Calu3 (cell line): ENCODE measurements at regions not wholly inside any gene's neighbourhood (a gene's known extent, or its start where the extent isn't known, plus 50 kb on each side); places are given as distances from the start of the nearest gene placed in this dataset.

Experiments used
- BruUV-seq: library from RNA; stranded (reverse); fragments of 400-500 nt; replicated peaks from 2 replicates; lab custom pipeline; 2021; lab: Mats Ljungman, UMichigan
- CTCF ChIA-PET: fragments of 300-600 bp; sonication (Branson Sonifier 250); formaldehyde crosslinking; loops from one replicate; lab custom pipeline; 2022; ENCODE audit warnings: antibody characterized with exemption; lab: Charles Lee
- DNase-seq: peaks from one replicate; pipeline ENCODE4 v3.0.0; 2022
- H3K27ac Mint-ChIP-seq: one replicate; pipeline ENCODE4 v1.8.0; 2022; ENCODE audit warnings: mixed read lengths; ENCODE audit not compliant: unreplicated experiment
- H3K27me3 Mint-ChIP-seq: one replicate; pipeline ENCODE4 v1.8.0; 2022; ENCODE audit warnings: mixed read lengths; ENCODE audit not compliant: unreplicated experiment
- H3K36me3 Mint-ChIP-seq: one replicate; pipeline ENCODE4 v1.8.0; 2022; ENCODE audit warnings: mild to moderate bottlenecking, moderate library complexity, mixed read lengths; ENCODE audit not compliant: insufficient read depth, unreplicated experiment
- H3K4me1 Mint-ChIP-seq: one replicate; pipeline ENCODE4 v1.8.0; 2022; ENCODE audit warnings: mild to moderate bottlenecking, low read depth, mixed read lengths; ENCODE audit not compliant: unreplicated experiment
- H3K4me3 Mint-ChIP-seq: one replicate; pipeline ENCODE4 v1.8.0; 2022; ENCODE audit warnings: mild to moderate bottlenecking, low read depth, moderate library complexity, mixed read lengths; ENCODE audit not compliant: unreplicated experiment
- H3K9me3 Mint-ChIP-seq: one replicate; pipeline ENCODE4 v1.8.0; 2022; ENCODE audit warnings: low read depth, mixed read lengths; ENCODE audit not compliant: unreplicated experiment
- CTCF ChIP-seq: fragments of 200-600 bp; IDR thresholded peaks from one replicate; pipeline ENCODE4 v1.8.0; 2022; ENCODE audit warnings: antibody characterized with exemption; ENCODE audit not compliant: unreplicated experiment
- intact Hi-C: fragments of 100-400 bp; cut with micrococcal nuclease; formaldehyde crosslinking; loops from one replicate; pipeline ENCODE4 v1.10.0; 2022; ENCODE audit not compliant: unreplicated experiment

- intact Hi-C loops: no loop called here
- H3K36me3 Mint-ChIP-seq: no peaks in the 10 kb centered on the region
- H3K9me3 Mint-ChIP-seq: no peaks in the 10 kb centered on the region
- no peak for DNase-seq
- no peak for TF ChIP-seq CTCF
- CTCF ChIA-PET: no interaction called here
- H3K4me3 Mint-ChIP-seq: no peak overlapping the region
- no TSS peak for BruUV-seq
- H3K27me3 Mint-ChIP-seq: peaks cover 60% of the 10 kb centered on the region
- no peak overlapping the region for H3K27ac Mint-ChIP-seq
- H3K4me1 Mint-ChIP-seq: no peaks in the 10 kb centered on the region
These were observed 568.0 kb downstream of the PTPRU start for GRCh38 chr1:29804181-29804899.

- H3K4me3 Mint-ChIP-seq: no peak overlapping the region
- CTCF ChIA-PET: no interaction called here
- H3K36me3 Mint-ChIP-seq: no peaks in the 10 kb centered on the region
- no peak overlapping the region for H3K27ac Mint-ChIP-seq
- no peak for TF ChIP-seq CTCF
- BruUV-seq: no TSS peak
- DNase-seq: no peak
- no peaks in the 10 kb centered on the region for H3K4me1 Mint-ChIP-seq
- intact Hi-C loops: no loop called here
- peaks cover under 1% of the 10 kb centered on the region for H3K9me3 Mint-ChIP-seq
- H3K27me3 Mint-ChIP-seq: peaks cover 52% of the 10 kb centered on the region
These were observed 567.2 kb downstream of the PTPRU start for GRCh38 chr1:29803486-29803885.

GRCh38 chr1:29802181-29803068 lies 566.1 kb downstream of the PTPRU start:
- Mint-ChIP-seq H3K36me3 (no peaks in the 10 kb centered on the region), H3K9me3 (peaks cover 2% of the 10 kb centered on the region), H3K27me3 (peaks cover 48% of the 10 kb centered on the region), H3K4me1 (no peaks in the 10 kb centered on the region), H3K4me3 (no peak overlapping the region), H3K27ac (no peak overlapping the region)
- no peak for DNase-seq
- intact Hi-C loops: no loop called here
- TF ChIP-seq CTCF: no peak
- BruUV-seq: no TSS peak
- CTCF ChIA-PET: no interaction called here

- Mint-ChIP-seq H3K4me3 (no peak overlapping the region), H3K27ac (no peak overlapping the region), H3K4me1 (no peaks in the 10 kb centered on the region), H3K9me3 (peaks cover 2% of the 10 kb centered on the region), H3K27me3 (peaks cover 48% of the 10 kb centered on the region), H3K36me3 (no peaks in the 10 kb centered on the region)
- CTCF ChIA-PET: no interaction called here
- intact Hi-C loops: no loop called here
- no TSS peak for BruUV-seq
- no peak for DNase-seq
- TF ChIP-seq CTCF: no peak
These were observed 565.2 kb downstream of the PTPRU start for GRCh38 chr1:29801561-29801973.
